ENCODE measurements at regions not wholly inside any gene's neighbourhood (a gene's known extent, or its start where the extent isn't known, plus 50 kb on each side); places are given as distances from the start of the nearest gene placed in this dataset.

DNA sequence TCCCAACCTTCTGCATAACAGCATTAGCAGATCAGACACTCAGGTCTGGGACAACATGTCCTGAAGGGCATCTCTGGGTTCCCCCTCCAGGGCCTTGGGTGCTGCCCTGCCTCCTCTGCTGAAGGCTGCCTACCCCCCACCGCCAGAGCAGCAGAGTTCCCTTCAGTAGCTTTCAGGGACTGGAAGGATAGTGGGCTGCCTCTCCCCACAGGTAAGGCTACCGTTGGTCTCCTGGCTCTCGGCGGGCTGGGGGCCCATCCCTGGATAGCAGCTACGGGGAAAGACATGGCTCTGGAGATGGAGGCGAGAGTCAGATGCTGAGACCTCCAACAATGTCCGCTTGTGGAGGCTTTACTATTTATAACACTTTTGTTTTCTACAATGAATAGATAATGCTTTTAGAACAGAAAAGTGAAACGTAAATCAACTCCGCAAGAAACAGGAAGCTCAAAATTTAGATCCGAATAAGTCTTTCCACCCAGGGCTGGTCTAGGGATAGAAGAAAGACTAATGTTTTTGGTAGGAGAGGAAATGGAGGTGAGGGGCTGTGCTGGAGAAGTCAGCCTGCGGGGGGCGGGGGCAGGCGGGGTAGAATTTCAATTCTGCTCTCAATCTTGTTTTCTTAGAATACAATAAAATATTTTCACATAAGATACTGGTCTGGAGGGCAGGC lies 58.4 kb downstream of the ARL4C start:
- FAIRE-seq = no peak

DNA sequence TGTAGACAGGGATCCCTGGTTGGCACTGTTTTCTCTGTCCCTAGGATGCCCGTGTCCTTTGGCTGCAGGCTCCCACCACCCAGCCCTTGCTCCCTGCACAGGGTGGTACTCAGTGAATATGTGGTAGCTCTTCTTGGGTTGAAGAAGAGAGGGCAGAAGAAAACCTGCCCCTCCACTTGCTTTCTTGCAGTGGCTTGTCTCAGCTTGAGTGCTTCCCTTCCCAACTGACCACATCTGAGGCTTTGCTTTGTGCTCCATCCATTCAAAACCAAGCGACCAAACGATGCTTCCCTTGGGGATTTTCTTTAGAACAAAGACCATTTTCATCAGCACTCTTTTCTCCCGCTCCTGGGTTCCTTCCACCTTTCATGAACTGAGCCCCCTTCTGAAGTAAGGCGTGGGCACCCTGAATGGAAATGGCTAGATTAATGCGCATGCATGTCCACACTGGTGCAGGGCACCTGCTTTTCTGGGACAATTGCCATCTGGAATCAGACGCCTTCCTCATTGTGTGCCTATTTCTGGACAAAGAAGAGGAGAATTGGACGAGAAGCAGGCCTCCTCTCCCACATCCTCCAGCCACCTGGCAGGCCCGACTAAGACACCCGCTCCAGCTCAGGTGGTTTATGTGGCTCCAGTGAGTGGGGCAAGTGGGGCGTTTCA lies 59.1 kb downstream of the ARL4C start:
- no peak for FAIRE-seq

DNA sequence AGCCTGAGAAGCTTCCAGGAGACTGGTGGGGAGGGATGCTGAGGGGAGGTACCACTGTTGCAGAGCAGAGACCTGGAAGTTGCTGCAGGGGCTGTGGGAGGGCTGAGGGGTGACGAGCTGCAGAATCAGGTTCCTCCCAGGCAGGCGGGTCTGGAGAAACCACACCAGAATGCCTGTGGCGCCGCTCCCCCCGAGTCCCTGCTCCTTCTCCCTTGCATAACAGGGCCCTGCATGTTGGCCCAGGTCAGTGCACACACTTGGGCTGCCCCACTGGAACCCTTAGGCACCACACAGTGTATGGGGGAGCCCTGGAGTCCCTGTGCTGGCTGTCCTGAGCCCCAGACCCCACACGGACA lies 60.4 kb downstream of the ARL4C start:
- no peak for FAIRE-seq

DNA sequence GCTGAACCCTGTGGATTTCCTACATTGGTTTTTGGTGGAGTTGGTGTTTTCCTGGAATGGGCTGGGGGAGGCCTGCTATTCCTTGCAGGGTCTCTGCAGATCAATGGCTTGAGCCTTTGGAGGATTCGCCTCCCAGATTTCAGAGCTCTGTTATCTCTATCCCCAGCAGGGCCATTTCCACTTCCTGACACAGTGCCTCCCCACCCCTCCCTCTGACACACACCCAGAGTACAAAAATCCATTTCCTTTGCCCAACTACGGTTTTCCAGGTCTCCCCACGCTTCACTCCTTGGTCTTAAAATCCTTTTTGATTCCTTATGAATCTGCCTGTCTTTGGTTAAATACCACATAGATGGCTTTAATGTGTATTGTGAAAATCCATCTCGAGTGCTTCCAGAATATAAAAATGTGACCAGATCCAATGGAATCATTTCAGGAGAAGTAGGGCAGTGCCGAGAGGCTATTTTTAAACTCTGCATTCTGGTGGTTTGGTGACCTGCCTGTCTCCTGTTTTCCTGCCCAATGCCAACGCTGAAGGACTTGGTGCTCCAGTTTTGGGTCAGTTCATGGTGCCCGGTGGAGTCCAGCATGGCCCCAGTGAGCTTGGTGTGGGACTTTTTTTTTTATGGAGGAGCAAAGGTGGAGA lies 60.9 kb downstream of the ARL4C start:
- FAIRE-seq = no peak

DNA sequence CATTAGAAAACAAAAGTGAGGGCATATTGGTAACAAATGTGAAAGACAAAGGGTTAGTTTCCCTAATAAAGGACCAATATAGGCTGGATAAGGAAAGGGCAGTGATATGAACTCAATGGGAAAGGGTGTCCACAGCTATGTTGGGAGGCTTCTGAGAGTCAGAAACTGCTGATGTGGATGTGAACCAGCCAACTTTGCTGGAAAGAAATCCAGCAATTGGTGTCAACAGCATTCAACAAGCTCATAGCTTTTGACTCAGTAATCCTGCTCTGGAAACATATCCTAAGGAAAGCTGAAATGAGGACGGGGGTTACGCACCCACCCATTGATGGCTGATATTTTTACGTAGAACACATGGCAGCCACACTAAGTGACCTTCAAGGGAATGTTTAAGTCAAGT lies 63.7 kb downstream of the ARL4C start:
- FAIRE-seq = no peak

DNA sequence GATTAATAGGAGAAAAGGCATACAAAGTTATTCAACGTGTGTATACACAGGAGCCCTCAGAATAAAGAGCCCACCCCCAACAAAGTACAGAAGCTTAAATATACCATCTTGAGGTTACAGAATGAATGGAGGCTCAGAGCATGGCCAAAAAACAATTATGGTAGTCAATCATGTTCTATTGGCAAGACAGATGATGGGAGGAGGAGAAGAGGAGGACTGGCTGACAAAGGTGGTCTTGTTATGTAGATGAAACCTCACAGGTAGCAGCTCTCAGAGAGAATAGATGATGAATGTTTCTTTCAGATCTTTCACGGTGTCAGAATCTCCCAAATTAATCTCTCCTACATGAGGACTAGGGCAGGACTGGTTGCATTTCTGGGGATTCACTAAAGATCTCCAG lies 66.0 kb downstream of the ARL4C start:
- FAIRE-seq = no peak

DNA sequence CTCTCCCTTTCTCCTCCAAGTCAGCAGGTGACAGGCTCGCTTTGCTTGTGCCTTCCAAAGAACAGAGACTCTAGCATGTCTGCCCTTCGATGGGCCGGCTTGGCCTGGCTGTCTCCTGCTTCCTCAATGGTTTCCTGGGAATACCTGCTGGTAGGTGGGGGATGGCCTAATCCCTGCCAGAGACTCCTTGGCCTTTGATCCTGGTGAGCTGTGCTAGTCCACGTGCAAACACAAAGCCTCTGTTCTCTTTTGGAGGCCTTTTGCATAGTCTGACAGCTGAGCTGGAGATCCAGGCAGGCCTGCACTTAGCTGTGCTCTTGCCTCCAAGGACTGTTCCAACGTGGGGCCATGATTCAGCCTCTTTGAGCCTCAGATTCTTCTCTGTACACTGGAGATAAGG lies 67.6 kb downstream of the ARL4C start:
- no peak for FAIRE-seq

DNA sequence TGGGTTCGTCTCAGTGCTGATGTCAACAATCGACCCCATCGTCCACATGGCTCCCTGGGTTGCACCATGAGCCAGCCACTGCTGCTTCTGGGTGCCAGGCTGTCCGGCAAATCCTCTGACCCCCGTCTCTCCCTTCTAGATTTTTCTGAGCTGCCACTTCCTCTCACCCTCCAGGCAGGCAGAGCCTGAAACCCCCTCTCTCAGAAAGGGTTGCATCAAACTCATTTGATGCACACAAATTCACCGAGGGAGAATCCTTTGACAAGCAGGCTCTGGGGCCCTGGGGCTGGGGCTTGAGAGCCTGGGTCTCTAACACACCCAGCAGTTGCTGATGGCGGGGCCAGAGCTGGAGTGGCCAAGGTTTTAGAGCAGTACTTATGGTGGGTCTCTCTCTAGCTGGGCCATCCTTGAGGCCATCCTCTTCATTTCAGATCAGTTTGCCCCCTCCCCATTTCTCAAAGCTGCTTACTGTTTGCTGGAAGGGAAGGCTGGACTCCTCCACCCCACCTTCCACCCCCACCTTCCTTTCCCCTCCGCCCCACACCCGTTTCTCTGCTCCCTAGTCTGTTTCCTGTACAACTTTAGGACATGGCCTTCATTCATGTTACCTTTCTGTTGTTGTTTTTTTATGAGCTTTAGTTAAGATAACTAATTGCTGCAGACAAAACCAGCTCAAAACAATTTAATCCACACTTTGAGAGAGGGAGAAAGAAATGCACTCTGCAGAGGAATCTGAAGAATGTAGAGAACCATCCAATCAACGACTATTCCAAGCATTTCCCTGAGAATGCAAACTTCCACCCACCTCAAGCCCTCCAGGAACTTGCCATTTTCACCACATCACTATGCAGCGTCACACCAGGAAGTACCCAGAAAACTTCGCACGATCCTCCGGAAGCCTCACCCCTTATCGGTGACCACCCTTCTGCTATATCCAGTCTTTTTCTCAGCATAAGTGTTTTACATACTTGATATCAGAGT lies 69.5 kb downstream of the ARL4C start:
- peak; percentile 96 for FAIRE-seq

DNA sequence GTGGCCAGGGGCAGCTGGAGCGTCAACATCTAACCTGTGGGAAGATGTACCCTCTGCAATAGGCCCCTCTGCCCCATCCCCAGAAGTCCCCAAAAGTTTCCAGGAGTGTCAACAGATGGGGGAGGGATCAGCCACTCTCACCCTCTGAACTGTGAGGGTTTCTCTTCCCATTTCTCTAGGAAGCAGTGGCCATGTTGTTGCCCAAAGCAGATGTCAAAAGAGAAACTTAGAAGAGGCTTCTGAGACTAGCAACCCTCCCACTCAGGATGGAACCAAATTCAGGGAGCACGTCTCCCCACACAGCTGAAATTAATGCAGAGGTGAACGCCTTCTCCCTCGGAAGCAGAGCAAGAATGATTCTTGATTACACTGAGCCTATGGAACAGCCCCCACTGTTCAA lies 70.3 kb downstream of the ARL4C start:
- no peak for FAIRE-seq

DNA sequence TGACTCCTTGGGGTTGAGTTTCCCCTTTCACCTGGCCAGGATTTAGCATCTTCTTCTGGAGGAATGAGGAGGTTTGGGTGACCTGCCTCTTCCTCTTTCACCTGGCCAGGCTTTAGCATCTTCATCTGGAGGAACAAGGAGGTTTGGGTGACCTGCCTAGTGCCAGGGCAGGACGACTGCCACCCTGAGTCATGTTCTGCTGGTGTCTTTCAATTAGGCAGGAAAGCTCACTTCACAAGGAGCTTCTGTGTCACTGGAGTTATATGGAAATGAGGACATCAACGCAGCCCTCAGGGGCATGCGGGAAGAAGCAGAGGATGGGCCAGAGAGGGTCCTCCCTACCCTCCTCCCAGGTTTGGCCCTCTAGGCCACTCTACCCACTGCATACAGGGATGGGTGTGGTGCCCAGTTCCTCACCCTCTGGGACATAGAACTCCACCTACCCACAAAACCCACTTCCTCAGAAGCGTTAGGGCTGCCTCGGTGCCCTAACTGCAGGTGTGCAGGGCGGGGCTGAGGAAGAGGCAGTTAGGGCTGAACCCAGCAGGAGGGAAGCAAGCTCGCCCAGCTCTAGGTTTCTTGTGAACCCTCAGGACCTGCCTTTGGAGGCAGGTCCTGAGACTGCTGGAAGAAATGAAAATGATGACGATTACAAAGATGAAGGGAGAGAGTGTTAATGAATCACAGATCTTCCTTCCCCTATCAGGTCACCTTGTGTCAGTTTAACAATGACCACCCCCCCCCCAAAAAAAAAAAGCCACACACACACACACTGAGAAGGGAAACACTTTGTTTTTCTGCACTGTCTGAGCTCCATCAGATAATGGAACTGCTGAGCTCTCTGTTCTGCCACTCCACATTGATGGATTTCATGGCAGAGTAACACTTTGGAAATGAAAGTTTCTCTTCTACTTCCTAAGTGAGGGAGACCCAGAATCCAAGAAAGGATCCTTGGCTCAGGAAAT lies 71.0 kb downstream of the ARL4C start:
- no peak for FAIRE-seq

DNA sequence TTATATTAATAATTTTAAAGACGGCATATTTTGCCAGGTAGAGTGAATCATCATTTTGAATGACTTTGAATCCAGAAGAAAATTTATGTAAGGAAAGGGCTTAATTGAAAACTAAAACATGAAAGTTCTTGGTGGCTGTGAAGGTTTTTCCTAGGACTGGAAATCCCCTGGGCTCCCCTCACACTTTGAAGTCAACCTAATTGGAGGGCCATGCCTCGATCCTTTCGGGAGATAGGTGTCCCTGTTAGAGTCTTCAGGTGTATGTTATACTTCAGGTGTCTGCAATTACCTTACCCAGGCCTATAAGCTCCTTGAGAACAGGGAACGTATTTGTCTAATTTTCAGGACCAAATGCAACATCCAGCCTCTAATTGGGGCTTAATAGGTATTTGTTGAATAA lies 73.0 kb downstream of the ARL4C start:
- FAIRE-seq = no peak

DNA sequence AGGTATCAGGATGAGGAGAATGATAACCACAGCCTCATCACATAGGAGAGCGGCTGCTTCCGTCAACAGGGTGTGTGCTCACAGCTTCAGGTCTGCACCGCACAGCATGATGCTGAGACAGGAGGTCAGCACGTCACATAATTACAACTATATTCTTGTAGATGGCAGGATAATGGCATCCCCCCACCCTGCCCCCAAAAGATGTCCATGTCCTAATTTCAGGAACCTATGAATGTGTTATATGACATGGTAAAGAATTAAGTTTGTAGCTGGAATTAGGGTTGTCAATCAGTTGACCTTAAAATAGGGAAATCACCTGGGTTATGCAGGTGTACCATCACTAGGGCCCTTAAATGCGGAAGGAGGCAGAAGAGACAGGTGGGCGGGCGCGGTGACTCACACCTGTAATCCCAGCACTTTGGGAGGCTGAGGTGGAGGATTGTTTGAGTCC lies 73.9 kb downstream of the ARL4C start:
- FAIRE-seq = no peak

DNA sequence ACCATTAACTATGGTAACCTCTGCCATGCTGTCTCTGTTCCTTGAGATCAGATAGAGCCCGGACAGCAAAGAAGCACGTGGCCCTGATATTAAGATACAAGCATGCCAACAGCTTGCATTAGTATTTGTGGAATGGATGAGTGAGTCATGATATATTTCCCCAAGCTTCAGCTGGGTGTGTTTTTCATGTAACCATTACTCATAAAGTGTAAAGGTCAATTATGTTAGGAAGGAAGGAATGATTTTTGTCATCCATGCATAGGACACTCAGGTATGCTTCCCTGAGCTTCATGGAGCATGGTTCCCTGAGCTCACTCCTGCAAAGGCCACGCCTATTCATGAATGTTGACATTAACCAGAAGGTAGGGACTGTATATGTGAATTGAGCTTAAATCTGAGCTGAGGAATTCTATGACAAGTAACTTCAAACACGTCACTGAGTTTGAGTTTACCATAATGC lies 74.6 kb downstream of the ARL4C start:
- FAIRE-seq = no peak

DNA sequence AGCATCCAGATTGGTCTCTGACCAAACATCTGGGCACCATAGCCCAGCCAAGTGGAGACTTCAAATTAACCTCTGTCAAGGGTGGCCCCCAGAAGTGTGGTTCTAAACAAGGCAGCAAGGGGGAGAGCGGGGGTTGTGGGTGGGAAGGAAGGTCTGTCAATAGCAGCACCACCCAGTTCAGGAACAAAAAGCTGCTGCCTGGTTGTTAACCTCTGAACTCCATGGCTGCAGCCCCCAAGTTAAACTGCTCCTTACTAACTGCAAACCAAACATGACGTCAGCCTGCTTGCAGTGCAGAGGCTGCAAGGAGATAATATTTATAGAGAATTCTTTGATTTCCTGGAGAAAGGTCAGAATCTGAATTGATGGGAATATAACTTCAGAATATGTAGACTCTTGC lies 76.5 kb downstream of the ARL4C start:
- FAIRE-seq = no peak

DNA sequence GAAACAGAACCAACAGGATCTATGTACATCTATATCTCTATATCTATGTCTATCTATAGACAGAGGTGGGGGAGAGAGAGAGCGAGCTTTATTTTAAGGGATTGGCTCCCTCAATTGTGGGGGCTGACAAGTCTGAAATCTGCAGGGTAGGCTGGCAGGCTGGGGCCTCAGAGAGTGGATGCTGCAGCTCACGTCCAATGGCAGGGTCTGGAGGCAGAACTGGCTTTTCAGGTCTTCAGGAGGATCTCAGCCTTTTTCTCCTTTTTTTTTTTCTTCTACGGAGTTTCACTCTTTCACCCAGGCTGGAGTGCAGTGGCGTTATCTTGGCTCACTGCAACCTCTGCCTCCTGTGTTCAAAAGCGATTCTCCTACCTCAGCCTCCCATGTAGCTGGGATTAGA lies 77.2 kb downstream of the ARL4C start:
- FAIRE-seq = no peak

DNA sequence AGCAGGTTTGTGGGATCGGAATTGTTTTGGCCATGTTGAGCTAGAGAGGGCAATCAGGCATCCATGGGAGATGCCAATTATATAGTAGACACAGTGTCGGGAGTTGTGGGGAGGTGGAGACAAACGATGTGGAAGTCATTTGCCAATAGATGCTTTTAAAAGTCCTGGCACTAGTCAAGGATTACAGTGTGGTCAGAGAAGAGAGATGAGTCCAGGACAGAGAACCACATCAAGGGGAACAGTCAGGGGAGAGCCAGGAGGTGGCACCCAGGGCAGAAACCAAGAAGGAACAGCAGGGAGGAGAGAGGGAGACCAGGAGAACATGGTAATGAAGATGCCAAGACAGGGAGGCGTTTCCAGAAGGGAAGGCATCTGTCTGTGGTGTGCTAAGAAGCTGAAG lies 81.2 kb downstream of the ARL4C start:
- FAIRE-seq = no peak

DNA sequence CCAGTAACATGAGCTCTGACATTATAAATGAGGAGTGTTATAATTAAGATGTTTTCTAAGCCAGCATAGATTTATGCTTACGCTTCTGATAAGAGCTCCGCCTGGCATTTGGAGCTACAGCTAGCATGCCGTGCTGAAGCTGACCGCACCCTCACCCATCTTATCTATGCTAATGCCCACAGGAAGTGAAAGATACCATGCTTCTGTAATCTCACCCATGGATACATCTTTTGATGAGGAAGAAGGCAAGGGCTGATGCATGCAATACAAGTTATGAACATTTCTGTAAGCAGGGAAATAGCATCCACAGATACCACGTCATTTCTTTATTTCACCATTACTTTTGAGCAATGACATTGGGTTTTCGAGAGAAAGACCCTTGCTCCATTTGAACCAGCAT lies 82.3 kb downstream of the ARL4C start:
- no peak for FAIRE-seq

DNA sequence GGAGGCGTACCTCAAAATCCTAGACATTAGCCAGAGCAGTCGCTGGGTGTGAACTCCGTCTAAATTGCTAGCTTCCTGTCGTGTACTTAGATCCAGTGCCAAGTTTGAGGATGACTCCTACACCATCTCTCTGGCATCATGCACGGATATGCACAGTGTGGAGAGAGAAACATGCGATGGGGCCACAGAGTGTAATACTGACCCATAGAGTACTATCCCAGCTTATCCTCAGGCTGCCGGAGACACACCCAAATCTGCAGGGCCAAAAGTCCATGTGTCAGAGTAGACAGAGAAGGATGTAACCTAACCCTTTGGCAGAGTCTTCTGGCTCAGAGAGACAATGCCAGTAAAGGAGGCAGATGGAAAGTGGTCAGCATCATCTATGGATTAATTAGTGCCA lies 84.2 kb downstream of the ARL4C start:
- FAIRE-seq = no peak

DNA sequence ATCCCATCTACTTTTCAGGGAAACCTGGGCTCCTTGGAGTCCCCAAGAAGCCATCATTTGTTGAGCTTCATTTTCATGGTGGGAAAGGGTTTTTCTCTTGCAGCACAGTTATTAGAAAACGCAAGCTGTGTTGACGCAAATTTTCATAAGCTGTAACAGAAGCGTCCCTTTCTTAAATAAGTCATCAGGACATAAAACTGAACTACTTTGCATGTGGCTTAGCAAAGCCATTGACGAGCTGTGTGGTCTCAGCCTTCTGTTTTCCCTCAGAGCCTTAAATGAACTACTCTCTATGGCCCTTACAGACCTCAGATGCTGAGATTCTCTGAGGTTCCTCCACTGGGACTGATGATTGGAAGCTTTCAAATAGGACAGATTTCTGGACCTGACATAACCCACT lies 85.1 kb downstream of the ARL4C start:
- FAIRE-seq = no peak

DNA sequence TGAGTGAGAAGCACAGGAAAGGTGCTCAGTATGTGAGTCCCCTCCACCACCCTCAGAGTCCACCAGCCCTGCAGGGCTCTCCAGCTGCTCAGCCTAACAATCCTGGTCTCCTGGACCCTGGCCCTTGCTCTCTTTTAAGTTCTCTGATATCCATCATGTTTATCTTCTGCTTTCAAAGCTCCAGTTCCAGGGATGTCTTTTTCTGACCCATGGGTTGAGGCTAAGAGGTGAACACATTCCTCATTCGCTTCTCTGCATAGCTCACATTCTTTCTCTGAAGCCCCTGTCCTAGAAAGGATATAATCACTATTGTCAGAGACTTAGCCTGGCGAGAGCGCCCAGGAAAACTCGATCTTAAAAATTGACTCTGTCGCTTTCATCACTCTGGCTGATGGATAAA lies 86.4 kb downstream of the ARL4C start:
- FAIRE-seq = peak; percentile 71

DNA sequence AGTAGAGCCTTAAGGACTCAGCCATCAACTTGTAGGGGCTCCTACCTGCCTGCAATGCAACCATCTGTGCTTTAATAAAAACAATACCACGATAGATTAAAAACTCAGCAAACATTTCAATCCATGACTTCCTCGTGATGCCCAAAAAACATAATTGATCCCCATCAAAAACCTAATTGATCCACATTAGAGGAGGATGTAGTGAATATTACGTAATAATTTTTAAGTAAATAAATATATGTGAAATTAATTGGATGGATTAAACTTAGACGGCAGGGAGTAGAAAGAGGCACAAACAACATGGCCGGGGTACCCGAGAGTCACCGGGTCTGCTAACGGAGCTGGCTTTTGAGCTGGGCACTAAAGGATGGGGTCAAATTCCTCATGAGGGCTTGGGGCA lies 87.3 kb downstream of the ARL4C start:
- no peak for FAIRE-seq

DNA sequence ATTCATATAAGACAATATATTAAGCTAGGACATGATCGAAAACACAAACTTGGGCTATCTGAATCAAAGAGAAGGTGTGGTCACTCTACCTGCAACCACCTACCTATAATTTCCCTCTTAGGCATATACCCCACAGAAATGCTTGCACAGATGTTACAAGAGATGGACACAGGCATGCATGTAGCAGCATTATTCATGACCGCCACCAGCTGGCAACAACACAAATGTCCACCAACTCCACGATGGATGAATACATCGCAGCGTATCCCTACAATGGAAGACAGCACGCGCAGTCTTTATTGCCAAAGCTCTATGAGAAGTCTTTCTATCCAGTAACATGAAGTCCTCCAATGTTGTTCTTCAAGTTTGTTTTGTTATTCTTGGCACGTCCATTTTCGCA lies 90.8 kb downstream of the ARL4C start:
- FAIRE-seq = no peak

Measured in G401.6 (cell line).